GM23338 (cell line): ENCODE measurements at regions not wholly inside any gene's neighbourhood (a gene's known extent, or its start where the extent isn't known, plus 50 kb on each side); places are given as distances from the start of the nearest gene placed in this dataset.

ENCODE experiments used
- ATAC-seq: fragments of 200-7000 bp; cut with Tn5 transposase; 3 replicates; pipeline ENCODE4 v1.9.1; 2020
- DNase-seq: peaks from one replicate; pipeline ENCODE4 v3.0.0-alpha.2; 2015; ENCODE audit warnings: low spot score
- H2AFZ ChIP-seq: fragments of 200-600 bp; sonication (generic); 2 replicates; pipeline ENCODE4 v1.8.0; 2016; ENCODE audit warnings: antibody characterized with exemption, mild to moderate bottlenecking, moderate library complexity
- H3F3A ChIP-seq: fragments of 200-600 bp; sonication (generic); replicated peaks from 2 replicates; pipeline ENCODE4 v1.8.0; 2017; ENCODE audit warnings: antibody characterized with exemption, mixed run types, low read depth
- H3K27ac ChIP-seq: fragments of 200-600 bp; sonication (generic); 2 replicates; pipeline ENCODE4 v1.6.1; 2016; ENCODE audit warnings: low read depth
- H3K27me3 ChIP-seq: fragments of 200-600 bp; sonication (generic); 2 replicates; pipeline ENCODE4 v1.8.0; 2016; ENCODE audit warnings: mild to moderate bottlenecking, mixed run types, moderate library complexity; ENCODE audit not compliant: insufficient read depth
- H3K36me3 ChIP-seq: fragments of 200-600 bp; sonication (generic); 2 replicates; pipeline ENCODE4 v1.8.0; 2016; ENCODE audit warnings: mild to moderate bottlenecking; ENCODE audit not compliant: insufficient read depth
- H3K4me1 ChIP-seq: fragments of 200-600 bp; sonication (generic); 2 replicates; pipeline ENCODE4 v1.8.0; 2016; ENCODE audit warnings: mild to moderate bottlenecking, moderate library complexity; ENCODE audit not compliant: insufficient read depth
- H3K4me2 ChIP-seq: fragments of 200-600 bp; sonication (generic); 2 replicates; pipeline ENCODE4 v1.7.1; 2017; ENCODE audit warnings: mixed run types
- H3K4me3 ChIP-seq: fragments of 200-600 bp; sonication (generic); 2 replicates; pipeline ENCODE4 v1.6.1; 2016; ENCODE audit warnings: mixed run types
- H3K79me2 ChIP-seq: fragments of 200-600 bp; sonication (generic); replicated peaks from 2 replicates; pipeline ENCODE4 v1.8.0; 2017; ENCODE audit warnings: mild to moderate bottlenecking; ENCODE audit not compliant: insufficient read depth
- H3K9me2 ChIP-seq: fragments of 200-600 bp; sonication (generic); 2 replicates; pipeline ENCODE4 v1.8.0; 2017; ENCODE audit not compliant: insufficient read depth
- H4K20me1 ChIP-seq: fragments of 200-600 bp; sonication (generic); replicated peaks from 2 replicates; pipeline ENCODE4 v1.8.0; 2017; ENCODE audit warnings: mild to moderate bottlenecking; ENCODE audit not compliant: insufficient read depth
- H3K27ac Mint-ChIP-seq: 2 replicates; pipeline ENCODE4 v1.8.0; 2020; ENCODE audit warnings: inconsistent platforms, mild to moderate bottlenecking, moderate library complexity, mixed read lengths
- H3K27me3 Mint-ChIP-seq: 3 replicates; pipeline ENCODE4 v1.8.0; 2022; ENCODE audit warnings: low read depth, mild to moderate bottlenecking, moderate library complexity, mixed read lengths, inconsistent platforms; ENCODE audit not compliant: insufficient read depth, poor library complexity
- H3K36me3 Mint-ChIP-seq: 3 replicates; pipeline ENCODE4 v1.8.0; 2021; ENCODE audit warnings: low read depth, mild to moderate bottlenecking, inconsistent platforms, moderate library complexity, mixed read lengths
- H3K4me1 Mint-ChIP-seq: 3 replicates; pipeline ENCODE4 v1.8.0; 2020; ENCODE audit warnings: mild to moderate bottlenecking, inconsistent platforms, mixed read lengths
- H3K4me3 Mint-ChIP-seq: 3 replicates; pipeline ENCODE4 v1.8.0; 2021; ENCODE audit warnings: moderate library complexity, mild to moderate bottlenecking, inconsistent platforms, mixed read lengths
- H3K9me3 Mint-ChIP-seq: 3 replicates; pipeline ENCODE4 v1.8.0; 2020; ENCODE audit warnings: moderate library complexity, mild to moderate bottlenecking, inconsistent platforms, mixed read lengths
- CREB1 ChIP-seq: fragments of 250-450 bp; sonication (Bioruptor Pico); IDR thresholded peaks from 2 replicates; pipeline ENCODE4 v1.5.0; 2020; ENCODE audit warnings: low read depth, mild to moderate bottlenecking, moderate library complexity
- CTCF ChIP-seq, 2 experiments: fragments of 200-600 bp in 1 of 2; sonication (generic) in 1 of 2; conservative IDR thresholded peaks; 2 replicates each; pipeline versions ENCODE4 v1.5.1 to v1.6.1; 2016 to 2017; ENCODE audit warnings: antibody characterized with exemption in 2 of 2, low read depth in 2 of 2, mild to moderate bottlenecking in 2 of 2, moderate library complexity in 1 of 2
- ETS1 ChIP-seq: IDR thresholded peaks from 2 replicates; pipeline ENCODE4 v1.6.1; 2016; ENCODE audit warnings: antibody characterized with exemption
- EZH2 ChIP-seq: fragments of 200-600 bp; sonication (generic); IDR thresholded peaks from one replicate; pipeline ENCODE4 v1.8.0; 2017; ENCODE audit warnings: antibody characterized with exemption, mild to moderate bottlenecking, low read depth; ENCODE audit not compliant: unreplicated experiment
- EZH2phosphoT487 ChIP-seq: fragments of 200-600 bp; sonication (generic); IDR thresholded peaks from one replicate; pipeline ENCODE4 v1.8.1; 2018; ENCODE audit warnings: antibody characterized with exemption; ENCODE audit not compliant: unreplicated experiment
- JUNB ChIP-seq: IDR thresholded peaks from one replicate; pipeline ENCODE4 v1.6.1; 2016; ENCODE audit warnings: antibody characterized with exemption; ENCODE audit not compliant: unreplicated experiment
- NANOG ChIP-seq: IDR thresholded peaks from 2 replicates; pipeline ENCODE4 v1.6.1; 2016; ENCODE audit warnings: antibody characterized with exemption, borderline replicate concordance
- POLR2AphosphoS5 ChIP-seq: IDR thresholded peaks from 2 replicates; pipeline ENCODE4 v1.6.1; 2016; ENCODE audit warnings: antibody characterized with exemption, low read depth
- REST ChIP-seq: IDR thresholded peaks from one replicate; pipeline ENCODE4 v1.6.1; 2018; ENCODE audit warnings: antibody characterized with exemption; ENCODE audit not compliant: unreplicated experiment
- STAT1 ChIP-seq: IDR thresholded peaks from one replicate; pipeline ENCODE4 v1.6.1; 2016; ENCODE audit warnings: antibody characterized with exemption; ENCODE audit not compliant: unreplicated experiment
- ZNF114 ChIP-seq: fragments of 250-450 bp; sonication (Bioruptor Pico); IDR thresholded peaks from 2 replicates; pipeline ENCODE4 v1.5.0; 2020; ENCODE audit warnings: mild to moderate bottlenecking, moderate library complexity
- ZNF331 ChIP-seq: fragments of 250-450 bp; sonication (Bioruptor Pico); IDR thresholded peaks from 2 replicates; pipeline ENCODE4 v1.5.0; 2020; ENCODE audit warnings: low read depth, mild to moderate bottlenecking, moderate library complexity
- ZNF462 ChIP-seq: fragments of 250-450 bp; sonication (Bioruptor Pico); IDR thresholded peaks from 2 replicates; pipeline ENCODE4 v1.5.0; 2020; ENCODE audit warnings: mild to moderate bottlenecking, moderate library complexity

- peaks cover 4% of the 10 kb centered on the region for H3K4me1 Mint-ChIP-seq
- no peaks in the 10 kb centered on the region for H3K36me3 Mint-ChIP-seq
- H3K9me3 Mint-ChIP-seq = no peaks in the 10 kb centered on the region
Observed at GRCh38 chr15:39350785-39351184, 230.1 kb upstream of the THBS1 start.

More at GRCh38 chr15:39350785-39351184, 230.1 kb upstream of the THBS1 start:
- Mint-ChIP-seq H3K4me3 (no peak overlapping the region), H3K27me3 (peaks cover 6% of the 10 kb centered on the region), H3K27ac (no peak overlapping the region)
- Histone ChIP-seq H3K4me1 (no peaks in the 10 kb centered on the region), H3K4me2 (no peak overlapping the region), H3F3A (no peaks in the 10 kb centered on the region), H3K27me3 (no peaks in the 10 kb centered on the region), H3K79me2 (no peaks in the 10 kb centered on the region), H3K9me2 (no peaks in the 10 kb centered on the region; the same call in 1 of the 2 replicates), H3K36me3 (no peaks in the 10 kb centered on the region), H3K4me3 (no peak overlapping the region), H3K27ac (no peak overlapping the region), H4K20me1 (no peaks in the 10 kb centered on the region), H2AFZ (0 out of 2 replicates have a peak overlapping the region, but pooled peaks have one; percentile 30)
- no peak for TF ChIP-seq ZNF114
- TF ChIP-seq NANOG = no peak
- no peak for TF ChIP-seq POLR2AphosphoS5
- TF ChIP-seq CTCF (conservative IDR thresholded peaks at IDR 0.05; ENCODE audit: low read depth in 2 of 2) = no peak
- no peak for TF ChIP-seq REST
- no peak for TF ChIP-seq STAT1
- no peak for TF ChIP-seq EZH2
- no peak for TF ChIP-seq EZH2phosphoT487
- no peak for TF ChIP-seq ZNF331 (CRISPR knock-in tag)
- no peak for TF ChIP-seq CREB1
- no peak for TF ChIP-seq ZNF462 (CRISPR knock-in tag)
- TF ChIP-seq ETS1 = no peak
- TF ChIP-seq JUNB = no peak
- ATAC-seq (no peak; the same call in 2 of the 3 replicates), DNase-seq (no peak)
